ENCODE measurements at regions not wholly inside any gene's neighbourhood (a gene's known extent, or its start where the extent isn't known, plus 50 kb on each side); places are given as distances from the start of the nearest gene placed in this dataset.

- no peak for TF ChIP-seq Cebpa-rat (IDR thresholded peaks at IDR 0.05)
- Histone ChIP-seq H4K20me1 (0 out of 2 replicates have a peak, but pooled peaks cover 7% of the 10 kb centered on the region), H3K9me3 (no peaks in the 10 kb centered on the region), H3K9ac (no peak overlapping the region), H3K4me2 (no peak overlapping the region), H3K27me3 (no peaks in the 10 kb centered on the region), H3K4me1 (no peaks in the 10 kb centered on the region), H3K36me3 (no peaks in the 10 kb centered on the region), H3K4me3 (no peak overlapping the region), H3K27ac (no peak overlapping the region)
Measured at GRCh38 chr14:100413699-100414098, 90.6 kb downstream of the SLC25A47 start.

GRCh38 chr14:100415226-100415625, 92.1 kb downstream of the SLC25A47 start:
- H3K4me2 ChIP-seq: no peak overlapping the region
- no peak overlapping the region for H3K9ac ChIP-seq
- no peak for TF ChIP-seq Cebpa-rat (IDR thresholded peaks at IDR 0.05)
- no peaks in the 10 kb centered on the region for H3K36me3 ChIP-seq
- H3K9me3 ChIP-seq: no peaks in the 10 kb centered on the region
- H3K4me3 ChIP-seq: no peak overlapping the region
- H3K27ac ChIP-seq: no peak overlapping the region
- H3K27me3 ChIP-seq: no peaks in the 10 kb centered on the region
- H4K20me1 ChIP-seq: 0 out of 2 replicates have a peak, but pooled peaks cover 7% of the 10 kb centered on the region
- H3K4me1 ChIP-seq: no peaks in the 10 kb centered on the region

GRCh38 chr14:100416081-100416680, 93.0 kb downstream of the SLC25A47 start:
- Histone ChIP-seq H3K4me1 (no peaks in the 10 kb centered on the region), H3K4me3 (no peak overlapping the region), H4K20me1 (0 out of 2 replicates have a peak, but pooled peaks cover 7% of the 10 kb centered on the region), H3K27me3 (no peaks in the 10 kb centered on the region), H3K4me2 (no peak overlapping the region), H3K9me3 (no peaks in the 10 kb centered on the region), H3K27ac (no peak overlapping the region), H3K9ac (no peak overlapping the region), H3K36me3 (no peaks in the 10 kb centered on the region)
- TF ChIP-seq Cebpa-rat (IDR thresholded peaks at IDR 0.05): no peak

GRCh38 chr14:100416921-100417860, 94.1 kb downstream of the SLC25A47 start:
- TF ChIP-seq Cebpa-rat (IDR thresholded peaks at IDR 0.05): no peak
- Histone ChIP-seq H3K4me2 (no peak overlapping the region), H3K27ac (no peak overlapping the region), H3K27me3 (no peaks in the 10 kb centered on the region), H3K36me3 (no peaks in the 10 kb centered on the region), H3K9me3 (no peaks in the 10 kb centered on the region), H3K4me3 (no peak overlapping the region), H4K20me1 (0 out of 2 replicates have a peak, but pooled peaks cover 7% of the 10 kb centered on the region), H3K4me1 (no peaks in the 10 kb centered on the region), H3K9ac (no peak overlapping the region)

- Histone ChIP-seq H3K4me3 (no peak overlapping the region), H3K4me2 (no peak overlapping the region), H3K4me1 (peaks cover 2% of the 10 kb centered on the region), H3K9ac (no peak overlapping the region), H3K27me3 (no peaks in the 10 kb centered on the region), H3K27ac (no peak overlapping the region), H3K36me3 (no peaks in the 10 kb centered on the region), H4K20me1 (0 out of 2 replicates have a peak, but pooled peaks cover 15% of the 10 kb centered on the region), H3K9me3 (no peaks in the 10 kb centered on the region)
- no peak for TF ChIP-seq Cebpa-rat (IDR thresholded peaks at IDR 0.05)
Measured at GRCh38 chr14:100419856-100420255, 96.7 kb downstream of the SLC25A47 start.

DNA sequence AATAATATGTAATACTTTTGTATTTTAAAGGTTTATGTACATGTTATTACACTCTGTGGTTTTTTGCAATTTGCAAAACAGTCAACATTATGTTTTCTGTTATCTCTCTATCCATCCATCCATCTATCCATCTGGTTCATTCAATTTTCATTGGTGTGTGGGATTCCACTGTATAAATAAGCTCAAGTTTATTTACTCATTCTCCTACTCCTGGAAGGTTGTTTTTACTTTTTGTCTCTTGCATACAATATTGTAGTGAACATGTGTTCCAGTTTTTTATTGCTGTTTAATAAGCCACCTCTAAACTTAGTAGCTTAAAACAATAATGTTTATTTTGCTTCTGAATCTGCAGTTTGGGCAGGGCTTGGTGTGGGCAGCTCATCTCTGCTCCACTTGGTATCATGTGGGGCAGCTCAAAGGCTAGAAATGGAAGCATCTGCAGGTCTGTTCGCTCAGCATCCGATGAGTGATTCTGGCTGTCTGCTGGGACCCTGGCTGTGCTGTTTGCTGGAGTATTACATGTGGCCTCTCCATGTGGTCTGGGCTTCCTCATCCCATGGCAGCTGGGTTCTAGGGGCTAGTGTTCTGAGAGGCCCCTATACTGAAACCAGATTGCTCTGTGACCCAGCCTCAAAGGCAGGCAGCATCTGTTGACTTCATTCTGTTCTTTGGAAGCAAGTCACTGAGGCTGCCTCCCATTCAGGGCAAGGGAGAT, 98.8 kb downstream of the SLC25A47 start:
- no peak overlapping the region for H3K9ac ChIP-seq
- no peaks in the 10 kb centered on the region for H3K9me3 ChIP-seq
- no peaks in the 10 kb centered on the region for H3K36me3 ChIP-seq
- H3K27ac ChIP-seq: no peak overlapping the region
- peaks cover 9% of the 10 kb centered on the region for H3K4me1 ChIP-seq
- no peak overlapping the region for H3K4me2 ChIP-seq
- no peak for TF ChIP-seq Cebpa-rat (IDR thresholded peaks at IDR 0.05)
- H4K20me1 ChIP-seq: 0 out of 2 replicates have a peak, but pooled peaks cover 11% of the 10 kb centered on the region
- H3K27me3 ChIP-seq: no peaks in the 10 kb centered on the region
- H3K4me3 ChIP-seq: no peak overlapping the region

DNA sequence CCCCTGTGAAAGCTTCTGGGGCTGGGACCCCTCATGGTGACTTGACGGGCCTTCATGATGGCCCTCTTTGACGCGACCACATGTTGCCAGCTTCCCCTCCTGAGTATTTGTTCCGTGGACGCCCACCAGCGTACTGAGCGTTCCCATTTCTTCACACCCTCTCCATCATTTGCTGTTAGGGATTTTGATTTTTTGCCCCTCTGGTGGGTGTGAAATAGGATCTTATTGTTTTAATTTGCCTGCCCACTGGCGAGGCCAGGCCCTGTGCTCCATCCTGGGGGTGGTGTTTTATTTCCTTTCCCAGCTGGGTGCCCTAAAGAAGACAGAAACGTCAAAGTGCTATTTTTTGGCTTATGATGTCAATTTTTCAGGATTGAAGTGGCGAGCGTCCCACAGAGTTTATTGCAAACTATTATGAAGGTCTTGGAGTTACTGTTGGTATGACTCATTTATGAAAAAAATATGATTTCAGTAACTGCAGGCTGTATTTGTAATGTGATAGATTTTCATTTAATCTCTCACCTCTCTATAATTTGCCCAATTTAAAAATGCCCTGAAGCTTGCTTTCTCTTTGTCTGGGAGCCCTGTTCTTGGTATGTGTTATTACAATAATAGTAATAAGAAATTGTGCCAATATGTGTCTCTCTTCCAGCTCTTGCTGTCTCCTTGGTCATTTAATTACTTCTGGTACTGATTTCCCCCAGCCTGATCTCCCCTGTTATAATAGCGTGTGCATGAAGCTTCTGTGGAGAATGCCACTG, 99.6 kb downstream of the SLC25A47 start:
- Histone ChIP-seq H3K9ac (no peak overlapping the region), H3K4me2 (no peak overlapping the region)

GRCh38 chr14:100423317-100424010, 100.3 kb downstream of the SLC25A47 start:
- 0 out of 2 replicates have a peak, but pooled peaks cover 8% of the 10 kb centered on the region for H4K20me1 ChIP-seq
- H3K9me3 ChIP-seq: no peaks in the 10 kb centered on the region
- no peak for TF ChIP-seq Cebpa-rat (IDR thresholded peaks at IDR 0.05)
- H3K36me3 ChIP-seq: no peaks in the 10 kb centered on the region
- H3K27ac ChIP-seq: no peak overlapping the region
- no peak overlapping the region for H3K4me2 ChIP-seq
- no peak overlapping the region for H3K9ac ChIP-seq
- H3K4me3 ChIP-seq: no peak overlapping the region
- H3K4me1 ChIP-seq: peaks cover 9% of the 10 kb centered on the region
- H3K27me3 ChIP-seq: no peaks in the 10 kb centered on the region

More for the DNA sequence above, 99.6 kb downstream of the SLC25A47 start:
- Histone ChIP-seq H3K27me3 (no peaks in the 10 kb centered on the region), H3K4me1 (peaks cover 9% of the 10 kb centered on the region), H3K4me3 (no peak overlapping the region), H3K9me3 (no peaks in the 10 kb centered on the region), H3K36me3 (no peaks in the 10 kb centered on the region), H3K27ac (no peak overlapping the region), H4K20me1 (0 out of 2 replicates have a peak, but pooled peaks cover 8% of the 10 kb centered on the region)
- TF ChIP-seq Cebpa-rat (IDR thresholded peaks at IDR 0.05): no peak

All from BLaER1 (cell line).